RWPE1 (cell line): ENCODE measurements at regions not wholly inside any gene's neighbourhood (a gene's known extent, or its start where the extent isn't known, plus 50 kb on each side); places are given as distances from the start of the nearest gene placed in this dataset.

ENCODE experiments used
- CTCF ChIA-PET: fragments of 350-600 bp; sonication (Branson Sonifier 250); formaldehyde crosslinking; extraction: SDS; loops from one replicate; lab custom pipeline; 2021; lab: Yijun Ruan, JAX
- POLR2A ChIA-PET: fragments of 400-600 bp; formaldehyde crosslinking; extraction: SDS; loops from one replicate; lab custom pipeline; 2020; ENCODE audit warnings: antibody characterized with exemption; ENCODE audit not compliant: low non-redundant PET; lab: Yijun Ruan, JAX
- DNase-seq: peaks from one replicate; pipeline ENCODE4 v3.0.0; 2012; ENCODE audit warnings: low spot score
- H3K27ac ChIP-seq: fragments of 450-650 bp; 2 replicates; pipeline ENCODE4 v1.5.1; 2017
- TF ChIP-seq, protein P1 (sequence below): fragments of 450-650 bp; conservative IDR thresholded peaks from 2 replicates; pipeline ENCODE4 v1.5.1; 2017; ENCODE audit warnings: low read depth, mild to moderate bottlenecking

DNA sequence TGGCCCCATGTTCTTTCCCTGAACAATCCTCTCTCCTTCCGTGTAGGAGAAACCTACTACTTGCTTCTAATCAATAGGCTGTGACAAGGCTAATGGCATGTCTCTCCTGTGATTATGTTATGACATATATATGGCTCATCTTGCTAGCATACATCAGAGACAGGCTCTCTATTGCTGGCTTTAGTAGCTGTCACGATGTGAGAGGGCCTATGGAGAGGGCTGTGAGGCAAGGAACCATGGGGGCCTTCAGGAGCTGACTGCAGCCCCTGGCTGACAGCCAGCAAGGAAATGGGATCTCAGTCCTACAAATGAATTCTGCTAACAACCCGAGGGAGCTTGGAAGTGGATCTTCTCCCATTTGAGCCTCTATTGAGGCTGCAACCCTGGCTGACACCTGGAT lies 96.3 kb downstream of the EOMES start:
- ChIA-PET POLR2A (no interaction called here), CTCF (interaction anchor here (0.6 kb wide), 1 partner anchor 21 kb away, joined by 3 read pairs; no protein-coding TSS in a partner anchor)
- no peak for DNase-seq
- TF ChIP-seq, protein P1, sequence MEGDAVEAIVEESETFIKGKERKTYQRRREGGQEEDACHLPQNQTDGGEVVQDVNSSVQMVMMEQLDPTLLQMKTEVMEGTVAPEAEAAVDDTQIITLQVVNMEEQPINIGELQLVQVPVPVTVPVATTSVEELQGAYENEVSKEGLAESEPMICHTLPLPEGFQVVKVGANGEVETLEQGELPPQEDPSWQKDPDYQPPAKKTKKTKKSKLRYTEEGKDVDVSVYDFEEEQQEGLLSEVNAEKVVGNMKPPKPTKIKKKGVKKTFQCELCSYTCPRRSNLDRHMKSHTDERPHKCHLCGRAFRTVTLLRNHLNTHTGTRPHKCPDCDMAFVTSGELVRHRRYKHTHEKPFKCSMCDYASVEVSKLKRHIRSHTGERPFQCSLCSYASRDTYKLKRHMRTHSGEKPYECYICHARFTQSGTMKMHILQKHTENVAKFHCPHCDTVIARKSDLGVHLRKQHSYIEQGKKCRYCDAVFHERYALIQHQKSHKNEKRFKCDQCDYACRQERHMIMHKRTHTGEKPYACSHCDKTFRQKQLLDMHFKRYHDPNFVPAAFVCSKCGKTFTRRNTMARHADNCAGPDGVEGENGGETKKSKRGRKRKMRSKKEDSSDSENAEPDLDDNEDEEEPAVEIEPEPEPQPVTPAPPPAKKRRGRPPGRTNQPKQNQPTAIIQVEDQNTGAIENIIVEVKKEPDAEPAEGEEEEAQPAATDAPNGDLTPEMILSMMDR: no peak
- no peak overlapping the region for H3K27ac ChIP-seq

DNA sequence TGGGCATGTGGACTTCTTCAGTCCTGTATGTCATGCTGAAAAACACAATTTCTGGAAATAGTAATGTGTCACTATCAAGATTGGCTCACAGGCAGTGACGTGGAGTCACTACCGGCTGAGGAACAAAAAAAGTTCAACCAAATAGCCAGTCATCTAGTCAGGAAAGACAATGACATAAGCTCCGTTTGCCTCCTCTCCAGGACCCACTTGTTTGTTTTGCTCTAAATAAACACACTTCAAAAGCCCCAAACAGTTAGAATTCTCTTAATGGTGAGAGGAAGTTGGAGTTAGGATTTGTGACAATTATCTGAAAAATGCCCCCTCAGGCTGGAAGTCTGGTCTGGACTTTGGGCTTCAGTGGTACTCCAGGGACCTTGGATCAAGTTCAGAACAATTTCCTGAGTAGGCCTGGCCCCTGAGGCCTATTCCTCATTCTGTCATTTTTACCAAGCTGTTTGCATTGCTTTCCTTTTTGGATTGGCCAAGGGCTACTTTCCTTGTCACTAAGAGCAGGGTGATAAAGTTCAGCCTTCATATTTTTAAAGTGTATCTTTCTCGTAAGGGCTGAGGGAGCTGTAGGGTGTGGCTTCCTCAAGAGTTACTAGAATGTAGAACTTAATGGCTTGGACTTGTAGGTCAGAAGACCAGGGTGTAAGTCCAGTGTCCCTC lies 98.9 kb downstream of the EOMES start:
- no peak for DNase-seq
- TF ChIP-seq, protein P1: no peak
- no peak overlapping the region for H3K27ac ChIP-seq
- POLR2A ChIA-PET: no interaction called here
- CTCF ChIA-PET: no interaction called here

DNA sequence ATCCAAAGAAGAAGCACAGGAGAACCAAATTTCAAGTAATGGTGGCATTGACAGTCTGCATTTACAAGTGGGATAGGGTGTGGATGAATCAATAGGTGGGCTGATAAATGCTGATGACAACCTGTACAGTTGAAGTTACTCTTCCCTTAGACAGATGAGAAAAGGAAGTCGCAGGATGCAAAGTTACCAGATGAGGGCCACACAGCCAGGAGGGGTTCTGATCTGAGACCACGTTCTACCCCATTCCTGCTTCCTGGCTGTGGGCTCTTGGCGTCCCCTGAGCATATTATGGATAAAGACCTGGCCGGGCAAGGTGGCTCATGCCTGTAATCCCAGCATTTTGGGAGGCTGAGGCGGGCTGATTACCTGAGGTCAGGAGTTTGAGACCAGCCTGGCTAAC lies 104.6 kb downstream of the EOMES start:
- CTCF ChIA-PET: interaction anchor here (0.6 kb wide), 1 partner anchor 96 kb away, joined by 3 read pairs; no protein-coding TSS in a partner anchor
- TF ChIP-seq, protein P1: no peak
- POLR2A ChIA-PET: no interaction called here
- H3K27ac ChIP-seq: no peak overlapping the region
- no peak for DNase-seq

DNA sequence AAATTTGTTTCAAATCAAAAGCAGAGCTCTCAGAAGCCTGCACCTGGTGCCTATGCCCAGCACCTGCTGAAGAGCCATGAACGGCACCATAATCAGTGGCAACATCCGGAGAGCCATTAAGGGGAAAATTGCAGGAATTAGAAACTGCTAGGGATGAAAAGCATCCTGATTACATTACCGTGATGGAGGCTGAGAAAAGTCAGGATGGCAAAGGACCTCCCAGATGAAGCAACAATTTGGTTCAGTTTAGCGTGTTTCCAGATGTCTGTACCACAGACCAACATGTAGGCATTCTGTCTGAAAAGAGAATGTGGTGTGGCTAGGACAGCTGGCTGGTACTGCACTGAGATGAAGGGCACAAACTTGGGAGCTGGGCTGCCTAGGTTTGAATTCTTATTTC lies 106.1 kb downstream of the EOMES start:
- CTCF ChIA-PET: no interaction called here

DNA sequence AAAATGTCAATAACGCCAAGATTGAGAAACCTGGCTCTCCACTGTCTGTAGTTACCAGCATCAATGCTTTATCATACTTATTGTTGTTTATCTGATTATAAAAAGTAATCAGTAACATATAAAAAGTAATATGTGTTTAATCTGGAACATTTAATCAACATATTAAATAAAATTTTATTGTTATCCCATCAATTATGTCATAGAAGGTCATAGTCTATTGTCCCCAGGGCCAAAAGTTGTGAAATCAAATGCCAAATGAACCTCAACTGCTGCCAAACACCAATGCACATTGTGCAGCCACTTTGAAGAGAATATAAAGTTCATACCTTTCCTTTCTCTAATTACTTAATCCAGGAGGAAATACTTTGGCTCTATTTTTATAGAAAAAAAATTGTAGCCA lies 106.6 kb downstream of the EOMES start:
- POLR2A ChIA-PET: no interaction called here
- TF ChIP-seq, protein P1: no peak
- CTCF ChIA-PET: no interaction called here

More for the DNA sequence above, 106.1 kb downstream of the EOMES start:
- POLR2A ChIA-PET: no interaction called here
- no peak overlapping the region for H3K27ac ChIP-seq
- DNase-seq: no peak
- TF ChIP-seq, protein P1: no peak

DNA sequence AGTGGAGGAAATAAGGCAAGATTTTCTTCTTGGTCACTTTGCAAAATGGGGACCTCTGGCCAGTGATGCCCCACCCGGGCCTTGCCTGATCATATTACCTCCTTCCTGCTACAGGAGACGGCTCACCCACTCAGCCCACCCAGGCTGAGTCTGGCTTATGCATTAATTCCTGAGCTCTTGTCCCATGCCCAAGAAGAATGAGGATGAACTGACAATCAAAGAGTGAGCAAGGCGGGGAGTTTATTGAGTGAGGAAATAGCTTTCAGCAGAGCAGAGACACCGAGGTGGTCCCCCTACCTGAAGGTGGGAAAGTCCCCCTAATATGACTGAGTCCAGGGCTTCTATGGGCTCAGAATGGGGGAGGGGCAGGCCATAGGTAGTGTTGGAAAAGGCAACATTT lies 107.5 kb downstream of the EOMES start:
- ChIA-PET CTCF (no interaction called here), POLR2A (no interaction called here)
- no peak overlapping the region for H3K27ac ChIP-seq
- TF ChIP-seq, protein P1: no peak
- DNase-seq: no peak

More for the DNA sequence above, 106.6 kb downstream of the EOMES start:
- DNase-seq: no peak
- H3K27ac ChIP-seq: no peak overlapping the region
